ENCODE measurements at regions not wholly inside any gene's neighbourhood (a gene's known extent, or its start where the extent isn't known, plus 50 kb on each side); places are given as distances from the start of the nearest gene placed in this dataset.

DNA sequence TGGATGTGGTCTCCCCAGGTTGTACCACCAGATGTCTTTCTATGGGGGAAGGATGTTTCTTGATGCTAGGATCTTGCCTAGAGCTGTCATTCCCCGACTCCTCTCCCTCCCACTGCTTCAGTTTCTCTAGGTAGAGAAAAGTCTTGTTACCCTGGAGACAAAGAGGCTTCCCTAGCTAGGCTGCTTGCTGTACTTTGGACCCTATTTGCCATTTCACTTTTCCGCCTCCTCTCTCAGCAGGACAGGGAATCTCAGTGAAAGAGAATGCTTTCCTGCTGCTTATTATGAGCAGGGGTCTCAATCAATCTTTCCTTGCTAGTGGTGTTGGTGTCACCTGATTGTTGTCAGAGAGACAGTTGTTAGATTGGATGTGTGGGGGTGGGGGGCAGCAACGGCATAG, 818.8 kb upstream of the GYPC start:
- TF ChIP-seq, protein P1, sequence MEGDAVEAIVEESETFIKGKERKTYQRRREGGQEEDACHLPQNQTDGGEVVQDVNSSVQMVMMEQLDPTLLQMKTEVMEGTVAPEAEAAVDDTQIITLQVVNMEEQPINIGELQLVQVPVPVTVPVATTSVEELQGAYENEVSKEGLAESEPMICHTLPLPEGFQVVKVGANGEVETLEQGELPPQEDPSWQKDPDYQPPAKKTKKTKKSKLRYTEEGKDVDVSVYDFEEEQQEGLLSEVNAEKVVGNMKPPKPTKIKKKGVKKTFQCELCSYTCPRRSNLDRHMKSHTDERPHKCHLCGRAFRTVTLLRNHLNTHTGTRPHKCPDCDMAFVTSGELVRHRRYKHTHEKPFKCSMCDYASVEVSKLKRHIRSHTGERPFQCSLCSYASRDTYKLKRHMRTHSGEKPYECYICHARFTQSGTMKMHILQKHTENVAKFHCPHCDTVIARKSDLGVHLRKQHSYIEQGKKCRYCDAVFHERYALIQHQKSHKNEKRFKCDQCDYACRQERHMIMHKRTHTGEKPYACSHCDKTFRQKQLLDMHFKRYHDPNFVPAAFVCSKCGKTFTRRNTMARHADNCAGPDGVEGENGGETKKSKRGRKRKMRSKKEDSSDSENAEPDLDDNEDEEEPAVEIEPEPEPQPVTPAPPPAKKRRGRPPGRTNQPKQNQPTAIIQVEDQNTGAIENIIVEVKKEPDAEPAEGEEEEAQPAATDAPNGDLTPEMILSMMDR (IDR thresholded peaks at IDR 0.05; ENCODE audit: low read depth, low read length) = no peak
- TF ChIP-seq POLR2A (IDR thresholded peaks at IDR 0.05; ENCODE audit: extremely low read depth, insufficient read length) (no peak), MYC (IDR thresholded peaks at IDR 0.05; ENCODE audit: low read depth, low read length) (no peak)
- TF ChIP-seq, protein P2, sequence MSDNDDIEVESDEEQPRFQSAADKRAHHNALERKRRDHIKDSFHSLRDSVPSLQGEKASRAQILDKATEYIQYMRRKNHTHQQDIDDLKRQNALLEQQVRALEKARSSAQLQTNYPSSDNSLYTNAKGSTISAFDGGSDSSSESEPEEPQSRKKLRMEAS (IDR thresholded peaks at IDR 0.05; ENCODE audit: low read depth, low read length) = no peak

All from NB4 (cell line).